ENCODE measurements at regions not wholly inside any gene's neighbourhood (a gene's known extent, or its start where the extent isn't known, plus 50 kb on each side); places are given as distances from the start of the nearest gene placed in this dataset.
"Not testable (repeated sequence)": the region's sequence is repeated elsewhere in the genome, so short reads cannot be mapped to it uniquely, and the experiment has no call there.

- TF ChIP-seq CTCF (conservative IDR thresholded peaks at IDR 0.05; ENCODE audit: low read depth, low read length); MAFK (IDR thresholded peaks at IDR 0.05; ENCODE audit: low read depth, low read length); MAZ (IDR thresholded peaks at IDR 0.05; ENCODE audit: borderline replicate concordance, low read depth, low read length); BHLHE40 (IDR thresholded peaks at IDR 0.05; ENCODE audit: low read depth, low read length); POLR2A (IDR thresholded peaks at IDR 0.05; ENCODE audit: low read depth, low read length); SMC3 (IDR thresholded peaks at IDR 0.05; ENCODE audit: low read depth, low read length): not testable (repeated sequence)
Measured at GRCh38 chr15:44838929-44839328, 102.6 kb downstream of the TRIM69 start.
